ENCODE measurements at regions not wholly inside any gene's neighbourhood (a gene's known extent, or its start where the extent isn't known, plus 50 kb on each side); places are given as distances from the start of the nearest gene placed in this dataset.

DNA sequence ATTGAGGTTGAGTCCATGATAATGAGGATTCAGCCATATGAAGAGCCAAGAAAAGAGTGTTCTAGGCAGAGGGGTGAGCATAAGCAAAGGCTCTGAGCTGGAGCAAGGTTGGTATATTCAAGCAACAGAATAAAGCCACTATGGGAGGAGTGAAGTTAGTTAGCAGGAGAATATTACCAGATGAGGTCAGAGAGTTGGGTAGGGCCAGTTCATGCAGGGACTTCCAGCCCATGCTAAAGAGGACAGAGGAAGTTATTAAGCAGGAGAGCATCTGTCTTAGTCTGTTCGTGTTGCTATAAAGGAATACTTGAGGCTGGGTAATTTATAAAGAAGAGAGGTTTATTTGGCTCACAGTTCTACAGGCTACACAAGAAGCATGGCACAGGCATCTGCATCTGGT lies 57.1 kb upstream of the ATG10 start:
- in situ Hi-C loops (cut with HindIII; ENCODE audit: low sequenced_read_pairs): no loop called here

DNA sequence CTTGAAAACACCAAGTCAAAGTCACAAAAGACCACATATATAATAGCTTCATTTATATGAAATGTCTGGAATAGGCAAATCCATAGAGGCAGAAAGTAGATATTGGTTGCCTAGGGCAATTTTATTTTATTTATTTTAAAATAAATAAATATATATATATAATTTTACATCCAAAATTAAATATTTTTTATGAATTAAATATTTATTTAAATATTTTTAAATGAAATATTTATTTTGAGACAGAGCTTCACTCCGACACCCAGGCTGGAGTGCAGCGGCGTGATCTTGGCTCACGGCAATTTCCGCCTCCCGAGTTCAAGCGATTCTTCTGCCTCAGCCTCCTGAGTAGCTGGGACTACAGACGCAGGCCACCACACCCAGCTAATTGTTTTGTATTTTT lies 58.9 kb upstream of the ATG10 start:
- in situ Hi-C loops (cut with HindIII; ENCODE audit: low sequenced_read_pairs): no loop called here

DNA sequence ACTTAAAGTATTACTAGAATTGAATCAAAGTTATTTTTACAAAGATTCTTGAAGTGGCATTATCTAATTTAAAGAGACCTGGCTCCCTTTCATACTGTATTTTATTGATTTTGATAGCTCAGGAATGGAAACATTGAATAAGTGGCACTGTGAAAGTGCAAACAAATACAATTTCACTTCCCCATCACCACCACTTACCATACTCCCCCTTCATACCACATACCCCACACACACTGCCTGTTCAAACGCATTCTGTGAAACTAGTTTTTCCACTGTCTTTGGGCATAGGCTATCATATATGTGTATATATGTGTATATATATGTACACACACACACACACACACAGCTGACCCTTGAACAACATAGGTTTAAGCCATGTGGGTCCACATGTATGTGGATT lies 62.1 kb upstream of the ATG10 start:
- in situ Hi-C loops (cut with HindIII; ENCODE audit: low sequenced_read_pairs): no loop called here

DNA sequence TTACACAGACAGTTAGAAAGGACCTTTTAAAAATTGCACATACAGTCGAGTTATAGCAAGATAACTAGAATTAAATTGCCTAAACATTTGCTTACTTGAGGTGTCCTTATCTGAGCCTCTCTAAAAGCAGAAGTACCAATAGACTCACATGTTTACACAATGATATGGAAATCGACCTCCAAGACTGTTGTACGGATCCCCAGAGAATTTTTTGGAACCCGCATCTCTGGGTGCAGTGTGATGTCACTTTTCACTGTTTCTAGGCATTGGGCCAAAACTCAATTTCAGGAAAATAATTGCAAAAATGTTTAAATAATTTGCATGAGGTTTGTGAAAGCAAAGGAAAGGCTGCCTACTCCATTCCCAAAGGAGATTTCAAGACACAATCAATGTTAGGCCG lies 63.1 kb upstream of the ATG10 start:
- in situ Hi-C loops (cut with HindIII; ENCODE audit: low sequenced_read_pairs): no loop called here

DNA sequence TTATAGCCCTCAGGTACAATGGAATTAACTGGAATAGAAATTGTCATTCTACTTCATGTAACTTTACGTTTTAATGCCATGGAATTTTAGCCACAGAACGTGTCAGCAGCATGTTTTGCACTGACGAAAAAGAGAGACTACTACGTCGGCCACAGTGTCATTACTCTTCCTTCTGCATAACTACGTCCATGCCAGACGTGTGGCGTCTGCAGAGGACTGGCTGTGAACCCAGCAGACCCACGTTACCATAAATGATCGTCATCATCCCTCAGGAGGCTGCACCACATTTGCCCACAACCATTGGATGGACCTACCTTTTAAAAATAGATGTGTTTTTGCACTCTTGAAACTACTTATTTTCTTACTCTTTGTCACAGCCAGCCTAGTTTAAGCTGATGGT lies 63.8 kb upstream of the ATG10 start:
- in situ Hi-C loops (cut with HindIII; ENCODE audit: low sequenced_read_pairs): no loop called here

DNA sequence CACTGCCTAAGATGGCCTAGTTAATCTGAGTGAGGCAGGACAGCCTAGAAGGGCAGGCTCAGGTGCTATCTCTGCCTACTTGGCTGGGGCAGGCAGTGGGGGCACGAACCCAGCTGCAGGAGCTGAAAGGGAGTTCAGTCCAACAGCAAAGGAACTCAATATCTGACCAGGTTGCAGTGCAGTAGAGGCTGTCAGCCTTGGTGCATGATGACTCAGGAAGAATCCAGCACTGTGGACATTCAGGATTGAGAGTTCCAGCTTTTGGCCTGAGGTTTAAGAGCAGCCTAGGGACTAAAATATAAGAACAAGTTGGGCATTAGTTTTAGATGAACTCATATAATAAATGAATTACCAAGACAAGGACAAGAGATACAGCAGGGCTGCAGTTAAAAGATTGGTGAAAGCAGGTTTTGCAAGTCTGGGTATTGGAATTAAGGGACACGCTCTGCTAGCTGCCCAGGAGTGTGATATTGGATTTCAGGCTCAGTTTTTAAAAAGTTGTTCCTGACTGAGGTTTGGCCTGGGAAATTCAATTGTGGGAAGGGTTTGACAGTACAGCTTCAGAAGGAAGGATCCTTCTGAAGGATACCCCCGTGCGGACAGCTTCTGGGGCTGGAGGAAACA lies 64.7 kb upstream of the ATG10 start:
- in situ Hi-C loops (cut with HindIII; ENCODE audit: low sequenced_read_pairs): no loop called here

DNA sequence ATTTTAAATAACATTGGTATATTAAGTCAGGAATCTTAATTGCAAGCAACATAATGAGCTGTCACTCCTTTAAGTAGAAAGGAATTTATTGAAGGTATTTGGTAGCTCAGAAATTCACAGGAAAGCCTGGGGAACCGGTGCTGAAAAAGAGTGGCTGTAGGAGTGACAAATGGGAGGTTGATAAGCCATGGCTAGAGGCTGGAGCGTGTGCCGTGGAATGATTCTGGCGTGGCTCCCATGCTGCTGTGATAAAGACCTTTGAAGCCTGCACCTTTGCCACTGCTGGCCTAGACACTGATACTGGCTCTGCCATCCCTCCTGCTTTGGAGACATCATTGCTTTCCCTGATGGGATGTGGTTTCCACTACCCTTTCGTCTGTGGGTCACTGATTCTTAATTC lies 65.7 kb upstream of the ATG10 start:
- in situ Hi-C loops (cut with HindIII; ENCODE audit: low sequenced_read_pairs): no loop called here

DNA sequence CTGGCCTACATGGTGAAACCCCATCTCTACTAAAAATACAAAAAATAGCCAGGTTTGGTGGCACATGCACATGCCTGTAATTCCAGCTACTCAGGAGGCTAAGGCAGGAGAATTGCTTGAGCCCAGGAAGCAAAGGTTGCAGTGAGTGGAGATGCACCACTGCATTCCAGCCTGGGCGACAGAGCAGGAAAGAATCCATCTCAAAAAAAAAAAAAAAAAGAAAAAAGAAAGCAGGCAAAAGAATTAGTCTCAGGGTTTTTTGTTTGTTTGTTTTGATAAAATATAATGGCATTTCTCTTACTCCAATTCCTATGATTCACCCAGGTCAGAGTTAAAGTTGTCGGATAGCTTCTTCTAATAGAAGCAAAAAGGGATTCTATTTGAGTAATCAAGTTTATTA lies 67.0 kb upstream of the ATG10 start:
- in situ Hi-C loops (cut with HindIII; ENCODE audit: low sequenced_read_pairs): no loop called here

DNA sequence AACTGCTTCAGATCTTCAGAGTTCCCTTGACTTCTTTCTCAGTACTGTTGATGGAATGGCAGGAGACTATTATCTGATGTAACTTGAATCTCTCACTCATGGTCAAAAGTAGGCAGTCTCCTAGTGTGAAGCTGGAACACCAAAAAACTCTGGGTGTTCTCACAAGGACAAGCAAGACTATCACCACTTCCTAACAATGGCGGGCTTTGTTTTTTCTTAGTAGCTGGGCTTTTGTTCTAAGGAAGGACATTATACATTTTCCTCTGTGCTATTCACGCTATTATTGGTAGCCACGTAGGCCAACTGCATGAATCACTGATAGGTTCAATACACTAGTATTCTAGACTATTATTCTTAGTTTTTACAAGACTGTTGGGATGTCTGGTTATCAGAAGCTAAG lies 67.7 kb upstream of the ATG10 start:
- in situ Hi-C loops (cut with HindIII; ENCODE audit: low sequenced_read_pairs): no loop called here

DNA sequence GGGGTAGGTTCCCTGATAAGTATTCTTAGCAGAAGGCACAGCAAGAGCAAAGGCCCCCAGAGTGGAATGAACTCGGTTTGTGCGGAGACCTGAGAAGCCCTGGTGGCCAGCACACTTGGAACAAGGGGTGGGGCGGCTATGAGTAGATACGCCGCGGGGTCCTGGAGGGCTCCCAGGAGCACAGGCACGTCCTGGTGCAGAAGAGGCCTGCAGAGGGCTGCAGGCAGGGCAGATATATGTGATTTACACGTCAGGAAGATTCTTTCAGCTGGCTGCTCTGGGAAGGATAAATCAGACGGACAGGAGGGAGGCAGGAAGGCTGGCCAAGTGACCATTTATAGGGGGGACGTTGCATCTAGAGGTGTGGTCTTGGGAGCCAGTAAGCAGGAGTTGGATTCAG lies 70.2 kb upstream of the ATG10 start:
- in situ Hi-C loops (cut with HindIII; ENCODE audit: low sequenced_read_pairs): no loop called here

DNA sequence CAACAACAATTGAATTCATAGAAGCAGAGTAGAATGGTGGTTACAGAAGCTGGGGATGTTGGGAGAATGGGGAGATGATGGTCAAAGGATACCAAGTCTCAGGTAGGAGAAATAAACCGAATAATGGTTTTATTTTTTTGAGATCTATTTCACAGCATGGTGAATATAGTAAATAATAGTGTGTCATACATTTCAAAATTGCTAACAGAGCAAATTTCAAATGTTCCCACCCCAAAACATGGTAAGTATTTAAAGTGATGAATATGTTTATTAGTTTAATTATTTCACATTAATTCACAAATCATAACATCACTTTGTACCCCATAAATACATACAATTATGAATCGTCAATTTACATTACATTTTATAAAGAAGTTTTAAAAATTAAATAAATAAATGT lies 72.7 kb upstream of the ATG10 start:
- in situ Hi-C loops (cut with HindIII; ENCODE audit: low sequenced_read_pairs): no loop called here

DNA sequence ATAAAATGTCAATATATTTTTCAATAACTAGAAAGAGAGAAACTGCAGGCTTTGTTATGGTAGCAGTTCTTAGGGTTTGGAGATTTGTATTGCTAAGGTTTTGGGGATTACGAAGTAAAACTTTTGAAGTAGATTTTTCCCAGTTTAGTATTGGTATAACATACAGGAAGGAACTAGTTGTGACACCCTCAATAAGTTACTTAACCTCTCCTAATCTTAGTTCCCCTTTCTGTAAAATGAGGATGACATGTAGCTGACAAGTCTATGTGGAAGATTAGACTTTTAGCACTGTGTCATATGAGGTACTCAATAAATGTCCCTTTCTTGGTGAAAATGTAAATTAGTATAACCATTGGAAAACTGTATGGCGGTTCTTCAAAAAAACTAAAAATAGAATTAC lies 73.4 kb upstream of the ATG10 start:
- in situ Hi-C loops (cut with HindIII; ENCODE audit: low sequenced_read_pairs): no loop called here

DNA sequence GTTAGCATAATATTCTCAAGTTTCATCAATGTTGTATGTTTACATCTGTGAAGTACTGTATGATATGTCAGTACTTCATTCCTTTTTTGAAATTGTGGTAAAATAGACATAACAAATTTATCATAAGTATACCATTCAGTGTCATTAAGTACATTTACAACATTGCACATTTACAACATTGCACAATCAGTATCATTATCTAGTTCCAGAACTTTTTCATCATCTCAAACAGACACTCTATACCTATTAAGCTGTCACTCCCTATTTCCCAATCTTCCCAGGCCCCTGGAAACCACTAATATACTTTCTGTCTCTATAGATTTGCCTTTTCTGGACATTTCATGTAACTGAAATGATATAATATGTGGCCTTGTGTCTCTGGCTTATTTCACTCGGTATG lies 75.1 kb upstream of the ATG10 start:
- in situ Hi-C loops (cut with HindIII; ENCODE audit: low sequenced_read_pairs): no loop called here

DNA sequence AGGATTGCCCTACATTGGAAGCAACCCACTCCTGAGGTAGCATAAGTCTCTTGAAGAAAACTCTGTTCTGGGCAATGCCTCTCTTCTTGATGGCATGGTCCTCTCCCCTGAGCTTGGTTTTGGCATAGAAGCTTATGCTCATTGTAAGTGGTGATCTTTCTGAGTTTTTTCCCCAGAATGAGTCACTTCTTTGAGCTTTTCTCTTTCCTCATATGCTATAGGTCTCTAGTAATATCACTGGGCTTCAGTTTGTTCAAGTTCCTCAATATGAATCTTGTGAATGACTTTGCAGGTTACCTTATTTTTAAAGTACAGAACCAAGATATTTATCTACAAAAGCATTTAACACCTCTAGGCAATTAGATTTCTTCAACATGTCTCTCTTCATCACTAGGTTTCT lies 76.5 kb upstream of the ATG10 start:
- in situ Hi-C loops (cut with HindIII; ENCODE audit: low sequenced_read_pairs): no loop called here

DNA sequence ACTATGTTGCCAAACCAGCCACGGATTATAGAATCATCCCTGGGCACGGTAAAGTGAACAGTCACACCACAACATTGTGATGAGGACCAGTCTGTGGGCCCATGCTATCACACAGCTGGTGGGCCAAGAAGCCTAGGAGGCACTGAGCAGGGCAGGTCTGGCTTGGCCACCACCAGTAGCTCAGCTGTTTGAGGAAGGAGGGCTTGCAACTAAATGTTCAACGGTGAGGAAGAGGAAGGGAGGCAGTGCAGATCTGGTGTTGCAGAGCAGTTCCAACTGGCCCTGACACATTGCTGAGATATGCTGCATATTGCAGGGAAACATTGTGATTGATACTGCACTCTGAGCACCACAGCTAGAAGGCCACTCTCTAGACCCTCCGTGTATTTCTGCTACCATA lies 77.9 kb upstream of the ATG10 start:
- in situ Hi-C loops (cut with HindIII; ENCODE audit: low sequenced_read_pairs): no loop called here

DNA sequence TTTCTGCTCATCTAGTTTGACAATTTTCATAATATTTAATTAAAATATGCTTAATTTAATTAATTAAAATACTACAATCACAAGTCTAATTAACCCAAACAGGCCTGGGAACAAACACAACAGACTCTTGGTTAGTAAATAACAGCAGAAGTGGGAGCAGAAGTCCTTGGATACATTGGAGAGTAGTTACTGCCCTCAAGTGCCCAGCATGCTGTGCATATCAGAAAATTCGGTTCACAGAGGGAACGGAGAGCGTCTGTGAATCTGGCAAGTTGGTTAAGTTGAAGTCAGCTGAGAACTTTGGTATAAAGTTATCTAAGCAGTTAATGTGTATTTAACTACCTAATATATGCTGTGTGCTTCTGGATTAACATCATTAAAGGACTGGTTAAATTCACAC lies 87.0 kb upstream of the ATG10 start:
- in situ Hi-C loops (cut with HindIII; ENCODE audit: low sequenced_read_pairs): no loop called here

DNA sequence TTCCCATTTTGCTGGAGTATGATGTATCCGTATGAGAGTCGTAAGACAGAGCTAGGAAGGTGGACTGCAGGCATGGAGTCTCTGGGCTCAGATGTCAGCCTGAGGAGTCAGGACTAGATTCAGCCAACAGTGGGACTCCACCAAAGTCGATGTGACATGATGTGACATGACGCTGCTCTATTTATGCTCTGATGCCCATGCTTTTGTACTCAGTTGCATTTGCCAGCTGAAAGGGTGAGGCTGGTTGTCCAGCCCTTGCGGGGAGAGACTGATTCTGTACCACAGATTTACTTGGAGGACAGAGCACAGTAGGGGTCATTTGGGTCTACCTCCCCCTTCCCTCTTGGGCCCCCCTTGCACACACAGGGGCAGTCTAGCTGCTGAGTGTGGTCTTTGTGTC lies 88.5 kb upstream of the ATG10 start:
- in situ Hi-C loops (cut with HindIII; ENCODE audit: low sequenced_read_pairs): no loop called here

DNA sequence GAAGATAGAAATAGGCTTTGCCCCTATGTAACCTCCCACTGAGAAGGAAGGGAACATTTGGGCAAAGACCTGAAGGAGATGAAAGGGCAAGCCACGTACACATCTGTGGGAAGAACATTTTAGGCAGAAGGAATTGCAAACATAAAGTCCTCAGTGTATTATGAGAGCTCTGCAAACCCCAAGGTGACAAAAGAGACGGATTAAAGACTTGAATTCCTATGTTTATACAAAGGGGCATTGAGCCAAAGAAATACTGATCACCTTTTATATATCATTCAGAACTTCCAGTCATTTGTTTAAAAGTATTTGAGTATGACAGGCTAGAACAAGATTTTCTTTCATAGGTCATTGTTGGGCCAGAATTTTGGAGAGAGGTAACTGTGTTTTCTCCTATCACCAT lies 90.2 kb upstream of the ATG10 start:
- in situ Hi-C loops (cut with HindIII; ENCODE audit: low sequenced_read_pairs): no loop called here

DNA sequence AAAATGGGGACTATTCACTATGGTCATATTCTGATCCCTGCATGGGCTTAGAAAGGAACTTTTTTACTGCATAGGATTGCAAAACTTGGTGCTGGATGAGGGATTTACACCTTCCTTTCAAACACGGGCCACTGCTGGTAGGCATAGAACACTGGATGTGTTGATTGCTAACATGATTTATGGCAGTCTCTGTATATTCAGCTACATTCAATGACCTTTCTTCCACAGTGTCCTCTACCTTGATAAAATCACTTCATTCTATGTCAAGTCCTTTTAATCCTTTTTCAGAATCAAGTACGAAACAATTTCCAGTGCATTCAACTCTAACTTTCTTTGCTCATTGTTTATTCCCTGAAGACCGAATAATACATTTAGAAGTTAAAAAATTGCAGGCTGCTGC lies 91.9 kb upstream of the ATG10 start:
- in situ Hi-C loops (cut with HindIII; ENCODE audit: low sequenced_read_pairs): no loop called here

DNA sequence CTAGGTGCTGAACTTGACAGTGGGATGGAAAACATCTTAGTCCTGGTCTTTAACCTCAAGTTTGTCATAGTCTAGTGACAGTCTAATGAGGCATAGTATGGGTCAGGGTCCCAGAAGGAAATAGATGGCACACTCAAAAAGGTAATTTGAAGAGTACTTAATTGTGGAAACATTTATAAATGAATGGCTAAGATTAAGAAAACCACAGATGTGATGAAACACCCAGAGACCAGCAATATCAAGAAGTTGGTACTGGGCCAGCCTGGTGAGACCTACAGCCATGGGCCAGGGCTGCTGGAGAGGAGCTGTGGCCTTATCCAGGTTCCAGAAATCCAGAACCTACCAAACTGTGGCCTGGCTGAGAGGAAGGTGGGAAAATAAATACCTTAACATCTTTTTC lies 93.5 kb upstream of the ATG10 start:
- in situ Hi-C loops (cut with HindIII; ENCODE audit: low sequenced_read_pairs): no loop called here

DNA sequence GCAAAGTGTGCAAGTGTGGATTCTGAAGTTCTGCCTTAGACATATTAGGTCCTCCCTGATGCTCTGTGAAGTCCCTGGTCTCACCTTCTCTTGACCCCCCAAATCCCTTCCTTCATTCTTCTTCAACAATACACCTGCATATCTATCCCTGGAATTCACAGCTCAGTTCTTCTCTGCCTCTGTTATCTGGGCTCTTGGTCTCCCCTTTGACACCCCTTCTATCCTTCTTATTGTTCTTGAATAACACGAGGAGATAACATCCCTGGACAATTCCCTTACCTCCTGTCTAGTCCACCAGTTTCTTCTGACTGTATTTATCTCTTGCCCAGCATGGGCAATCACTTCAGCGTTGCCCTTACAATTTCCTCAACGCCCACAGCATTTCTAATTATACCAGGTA lies 104.8 kb upstream of the ATG10 start:
- in situ Hi-C loops (cut with HindIII; ENCODE audit: low sequenced_read_pairs): no loop called here

DNA sequence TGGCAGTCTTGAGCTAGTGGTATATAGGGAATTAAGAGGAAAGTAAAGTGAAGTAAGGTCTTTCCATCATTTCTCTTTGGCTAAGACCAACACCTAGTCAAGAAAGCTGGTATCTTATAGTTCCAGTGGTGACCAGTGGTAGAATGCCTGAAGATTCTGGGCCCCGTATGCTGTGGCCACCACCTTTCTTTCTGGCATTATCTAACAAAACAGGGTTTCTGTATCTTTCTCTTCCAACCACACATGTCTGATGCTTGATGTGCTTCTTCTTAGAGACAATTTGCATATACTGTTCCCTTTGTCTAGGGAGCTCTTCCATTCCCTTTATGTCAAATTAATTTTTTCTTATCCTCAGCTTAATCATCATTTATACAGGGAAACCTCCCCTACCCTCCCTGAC lies 109.9 kb upstream of the SSBP2 start:
- in situ Hi-C loops (cut with HindIII; ENCODE audit: low sequenced_read_pairs): no loop called here

DNA sequence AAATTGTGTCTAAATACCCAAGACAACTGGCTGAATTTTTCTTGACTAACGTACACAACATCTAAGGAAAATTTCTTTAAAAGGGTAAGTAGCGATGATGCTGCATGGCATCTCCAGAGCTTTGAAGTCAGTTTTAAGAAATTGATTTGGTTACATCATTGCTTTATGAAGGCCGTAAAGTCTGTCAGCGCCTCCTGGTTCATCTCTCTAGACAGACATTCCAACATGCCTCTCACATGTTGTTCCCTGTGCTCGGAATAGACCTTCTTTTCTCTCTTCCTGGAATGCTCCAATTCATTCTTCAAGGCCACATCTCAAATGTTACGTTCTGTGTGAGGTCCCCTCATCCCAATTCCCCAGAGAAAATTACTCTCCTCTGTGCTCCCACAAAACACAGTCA lies 108.7 kb upstream of the SSBP2 start:
- in situ Hi-C loops (cut with HindIII; ENCODE audit: low sequenced_read_pairs): no loop called here
